SK-N-SH treated with all-trans-retinoic acid at 6 μM for 48 hours (cell line): ENCODE measurements at regions not wholly inside any gene's neighbourhood (a gene's known extent, or its start where the extent isn't known, plus 50 kb on each side); places are given as distances from the start of the nearest gene placed in this dataset.

Experiments used
- ATAC-seq: fragments of 200-7000 bp; cut with Tn5 transposase; 3 replicates; pipeline ENCODE4 v1.9.1; 2020; ENCODE audit warnings: mild to moderate bottlenecking, moderate library complexity
- ARNTL ChIP-seq: fragments of 450-650 bp; formaldehyde crosslinking; IDR thresholded peaks from 2 replicates; pipeline ENCODE4 v1.5.0; 2020; ENCODE audit warnings: low read depth, mild to moderate bottlenecking, moderate library complexity, borderline replicate concordance
- BACH2 ChIP-seq: fragments of 250-450 bp; sonication (Bioruptor Pico); IDR thresholded peaks from 2 replicates; pipeline ENCODE4 v1.9.0; 2021; ENCODE audit warnings: mild to moderate bottlenecking, borderline replicate concordance
- CREB5 ChIP-seq: fragments of 250-450 bp; sonication (Bioruptor Pico); IDR thresholded peaks from 2 replicates; pipeline ENCODE4 v1.5.1; 2020; ENCODE audit warnings: low read depth, mild to moderate bottlenecking, moderate library complexity
- CSDC2 ChIP-seq: fragments of 250-450 bp; sonication (Bioruptor Pico); IDR thresholded peaks from 2 replicates; pipeline ENCODE4 v1.5.0; 2020; ENCODE audit warnings: mild to moderate bottlenecking, moderate library complexity
- CSRNP3 ChIP-seq: fragments of 250-450 bp; sonication (Bioruptor Pico); IDR thresholded peaks from 2 replicates; pipeline ENCODE4 v1.5.1; 2021; ENCODE audit warnings: mild to moderate bottlenecking, moderate library complexity
- GLIS3 ChIP-seq: fragments of 250-450 bp; sonication (Bioruptor Pico); IDR thresholded peaks from 2 replicates; pipeline ENCODE4 v1.5.0; 2020; ENCODE audit warnings: mild to moderate bottlenecking, moderate library complexity
- ISL1 ChIP-seq: fragments of 250-450 bp; sonication (Bioruptor Pico); IDR thresholded peaks from 2 replicates; pipeline ENCODE4 v2.1.2; 2022; ENCODE audit warnings: mild to moderate bottlenecking, moderate library complexity
- OSR1 ChIP-seq: fragments of 250-450 bp; sonication (Bioruptor Pico); IDR thresholded peaks from 2 replicates; pipeline ENCODE4 v1.8.0; 2022; ENCODE audit warnings: moderate library complexity, mild to moderate bottlenecking, inconsistent platforms
- PATZ1 ChIP-seq: fragments of 250-450 bp; sonication (Bioruptor Pico); IDR thresholded peaks from 2 replicates; pipeline ENCODE4 v1.8.0; 2020; ENCODE audit warnings: mild to moderate bottlenecking, moderate library complexity, borderline replicate concordance
- POU6F1 ChIP-seq: fragments of 250-450 bp; sonication (Bioruptor Pico); IDR thresholded peaks from 2 replicates; pipeline ENCODE4 v1.8.0; 2021; ENCODE audit warnings: low read depth, mild to moderate bottlenecking, moderate library complexity, borderline replicate concordance
- PPARA ChIP-seq: fragments of 250-450 bp; sonication (Bioruptor Pico); IDR thresholded peaks from 2 replicates; pipeline ENCODE4 v1.5.0; 2020; ENCODE audit warnings: mild to moderate bottlenecking, borderline replicate concordance
- RARB ChIP-seq: fragments of 250-450 bp; sonication (Bioruptor Pico); IDR thresholded peaks from 2 replicates; pipeline ENCODE4 v1.8.0; 2021; ENCODE audit warnings: mild to moderate bottlenecking, moderate library complexity
- TCF4 ChIP-seq: fragments of 250-450 bp; sonication (Bioruptor Pico); IDR thresholded peaks from 2 replicates; pipeline ENCODE4 v1.8.0; 2021; ENCODE audit warnings: mild to moderate bottlenecking, moderate library complexity, borderline replicate concordance
- TOX ChIP-seq: fragments of 250-450 bp; sonication (Bioruptor Pico); IDR thresholded peaks from 2 replicates; pipeline ENCODE4 v1.8.0; 2021; ENCODE audit warnings: mild to moderate bottlenecking, moderate library complexity, borderline replicate concordance
- ZC3H10 ChIP-seq: fragments of 250-450 bp; sonication (Bioruptor Pico); IDR thresholded peaks from 2 replicates; pipeline ENCODE4 v1.5.1; 2021; ENCODE audit warnings: mild to moderate bottlenecking, moderate library complexity
- ZFP3 ChIP-seq: fragments of 250-450 bp; sonication (Bioruptor Pico); IDR thresholded peaks from 2 replicates; pipeline ENCODE4 v1.5.0; 2020; ENCODE audit warnings: mild to moderate bottlenecking, moderate library complexity
- ZFP30 ChIP-seq: fragments of 450-650 bp; formaldehyde crosslinking; IDR thresholded peaks from 2 replicates; pipeline ENCODE4 v1.5.0; 2022; ENCODE audit warnings: mild to moderate bottlenecking, moderate library complexity
- ZNF565 ChIP-seq: fragments of 450-650 bp; formaldehyde crosslinking; conservative IDR thresholded peaks from 2 replicates; pipeline ENCODE4 v1.5.0; 2020; ENCODE audit warnings: low read depth, mild to moderate bottlenecking, moderate library complexity
- ZNF70 ChIP-seq: fragments of 450-650 bp; formaldehyde crosslinking; IDR thresholded peaks from 2 replicates; pipeline ENCODE4 v1.5.0; 2020; ENCODE audit warnings: mild to moderate bottlenecking, moderate library complexity
- ZNF8 ChIP-seq: fragments of 450-650 bp; formaldehyde crosslinking; IDR thresholded peaks from 2 replicates; pipeline ENCODE4 v1.5.0; 2020; ENCODE audit warnings: mild to moderate bottlenecking, moderate library complexity

GRCh38 chr9:78775211-78775610 is 478.3 kb downstream of the PSAT1 start (continued):
- TF ChIP-seq OSR1 (CRISPR knock-in tag) (no peak), TCF4 (no peak), ARNTL (CRISPR knock-in tag) (no peak), CSDC2 (no peak), ISL1 (CRISPR knock-in tag) (no peak)

- ATAC-seq: no peak; the same call in 2 of the 3 replicates
- no peak for TF ChIP-seq ZFP3
- no peak for TF ChIP-seq RARB (CRISPR knock-in tag)
- no peak for TF ChIP-seq ZFP30 (CRISPR knock-in tag)
- TF ChIP-seq OSR1 (CRISPR knock-in tag): no peak
- no peak for TF ChIP-seq CSRNP3 (CRISPR knock-in tag)
- no peak for TF ChIP-seq BACH2 (CRISPR knock-in tag)
- no peak for TF ChIP-seq CSDC2
- TF ChIP-seq PATZ1 (CRISPR knock-in tag): no peak
- no peak for TF ChIP-seq ZNF70 (CRISPR knock-in tag)
- TF ChIP-seq PPARA (CRISPR knock-in tag): no peak
- TF ChIP-seq TCF4: no peak
- no peak for TF ChIP-seq CREB5 (CRISPR knock-in tag)
- no peak for TF ChIP-seq ZNF565 (CRISPR knock-in tag)
- TF ChIP-seq TOX: no peak
- no peak for TF ChIP-seq ZC3H10 (CRISPR knock-in tag)
- no peak for TF ChIP-seq GLIS3
- TF ChIP-seq ISL1 (CRISPR knock-in tag): no peak
- TF ChIP-seq ZNF8: no peak
These were observed 478.9 kb downstream of the PSAT1 start for GRCh38 chr9:78775696-78776295.

- TF ChIP-seq PPARA (CRISPR knock-in tag) (no peak), CREB5 (CRISPR knock-in tag) (no peak), ZNF70 (CRISPR knock-in tag) (no peak), TOX (no peak), ZFP30 (CRISPR knock-in tag) (no peak), OSR1 (CRISPR knock-in tag) (no peak), ZFP3 (no peak), POU6F1 (CRISPR knock-in tag) (no peak), CSDC2 (no peak)
- no peak for ATAC-seq
These were observed 480.8 kb downstream of the PSAT1 start for GRCh38 chr9:78777747-78778146.

GRCh38 chr9:78778318-78778717 is 481.4 kb downstream of the PSAT1 start:
- ATAC-seq: no peak
- no peak for TF ChIP-seq ZFP3
- no peak for TF ChIP-seq ZNF565 (CRISPR knock-in tag)
- TF ChIP-seq, all 23 proteins: peak for 0
